Activated CD4-positive, alpha-beta T cell treated with anti-CD3 and anti-CD28 coated beads, Interleukin-2, amount 50 U/mL, for 1 hour (primary cell): ENCODE measurements at regions not wholly inside any gene's neighbourhood (a gene's known extent, or its start where the extent isn't known, plus 50 kb on each side); places are given as distances from the start of the nearest gene placed in this dataset.
"Not testable (repeated sequence)": the region's sequence is repeated elsewhere in the genome, so short reads cannot be mapped to it uniquely, and the experiment has no call there.

Experiments
- DNase-seq: peaks from one replicate; pipeline ENCODE4 v3.0.0-alpha.2; 2020

DNA sequence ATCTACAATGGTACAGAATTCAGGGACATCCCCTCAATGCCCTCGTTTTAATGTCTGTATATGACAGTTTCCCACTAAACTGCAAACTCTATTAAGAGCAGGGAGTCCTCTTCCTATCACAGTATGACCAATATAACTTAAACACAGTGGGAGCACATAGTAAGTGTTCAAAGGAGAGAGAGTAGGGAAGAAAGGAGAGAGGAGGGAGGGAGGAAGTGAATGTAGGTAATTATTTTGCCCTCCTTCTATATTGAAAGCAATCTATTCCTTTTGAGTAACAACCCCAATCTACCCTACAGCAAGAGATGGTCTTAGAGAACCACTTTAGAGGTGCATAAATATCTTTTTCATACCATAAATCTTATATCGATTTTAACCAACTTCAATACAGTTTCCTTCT, 121.4 kb downstream of the MRPL39 start:
- no peak for DNase-seq

DNA sequence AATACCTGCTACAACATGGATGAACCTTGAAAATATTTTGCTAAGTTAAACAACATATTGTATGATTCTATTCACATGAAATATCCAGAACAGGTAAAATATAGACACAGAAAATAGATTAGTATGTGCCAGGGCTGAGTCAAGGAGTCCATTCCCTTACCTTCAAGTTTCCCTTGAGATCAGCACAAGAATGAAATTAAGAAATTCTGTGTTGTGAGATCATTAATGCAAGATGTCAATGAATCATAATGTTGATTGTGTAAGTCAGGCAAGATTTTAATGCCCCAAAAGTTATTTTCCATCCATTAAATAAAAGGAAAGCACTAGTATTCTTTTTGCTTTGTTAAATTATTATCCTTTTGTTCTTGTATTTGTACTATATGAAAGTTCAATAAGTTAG, 139.4 kb downstream of the MRPL39 start:
- DNase-seq, result no peak

DNA sequence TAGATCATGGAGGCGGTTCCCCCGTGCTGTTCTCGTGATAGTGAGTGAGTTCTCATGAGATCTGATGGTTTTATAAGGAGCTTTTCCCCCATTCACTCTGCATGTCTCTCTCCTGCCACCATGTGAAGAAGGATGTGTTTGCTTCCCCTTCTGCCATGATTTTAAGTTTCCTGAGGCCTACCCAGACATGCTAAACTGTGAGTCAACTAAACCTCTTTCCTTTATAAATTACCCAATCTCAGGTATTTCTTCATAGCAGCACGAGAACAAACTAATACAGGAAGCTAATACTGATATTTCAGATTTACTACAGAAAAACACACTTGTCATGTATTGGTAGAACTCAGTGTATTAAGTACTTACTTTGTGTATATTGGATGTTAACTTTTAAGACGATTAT, 140.2 kb downstream of the MRPL39 start:
- not testable (repeated sequence) for DNase-seq

DNA sequence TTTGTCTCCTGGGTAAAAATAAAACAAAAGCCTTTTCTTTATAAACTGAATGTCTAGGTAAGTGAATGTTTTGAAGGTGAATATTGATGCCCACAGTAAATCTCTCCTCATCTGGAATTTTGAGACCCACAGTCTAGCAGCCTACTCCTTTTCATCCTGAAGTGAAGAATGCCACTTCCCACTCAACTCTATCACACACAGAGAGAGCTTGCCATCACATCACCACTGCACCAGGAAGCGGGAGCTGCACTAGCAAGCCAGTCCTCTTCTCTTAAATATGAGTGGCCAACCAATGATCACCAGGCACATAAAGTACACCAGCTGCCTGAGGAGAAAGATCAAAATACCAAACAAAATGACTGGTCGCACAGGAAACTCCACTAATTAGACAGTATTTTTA, 140.8 kb downstream of the MRPL39 start:
- DNase-seq, result no peak

DNA sequence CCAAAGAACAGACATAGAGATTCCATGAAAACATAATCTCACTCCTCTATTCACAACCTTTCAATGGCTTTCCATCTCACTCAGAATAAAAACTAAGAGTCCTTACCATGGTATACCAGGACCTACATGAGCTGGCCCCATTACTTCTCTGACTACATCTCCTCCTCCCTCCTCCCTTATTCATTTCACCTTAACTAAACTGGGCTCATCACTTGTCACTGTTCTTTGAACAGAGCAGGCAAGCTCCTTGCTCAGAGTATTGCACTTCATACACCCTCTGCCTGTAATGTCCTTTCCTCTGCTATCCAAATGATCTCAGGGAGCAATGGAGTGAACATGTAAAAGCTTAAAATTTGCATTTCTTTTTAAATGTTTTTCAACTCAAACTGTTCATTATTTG, 142.0 kb downstream of the MRPL39 start:
- DNase-seq, result no peak

DNA sequence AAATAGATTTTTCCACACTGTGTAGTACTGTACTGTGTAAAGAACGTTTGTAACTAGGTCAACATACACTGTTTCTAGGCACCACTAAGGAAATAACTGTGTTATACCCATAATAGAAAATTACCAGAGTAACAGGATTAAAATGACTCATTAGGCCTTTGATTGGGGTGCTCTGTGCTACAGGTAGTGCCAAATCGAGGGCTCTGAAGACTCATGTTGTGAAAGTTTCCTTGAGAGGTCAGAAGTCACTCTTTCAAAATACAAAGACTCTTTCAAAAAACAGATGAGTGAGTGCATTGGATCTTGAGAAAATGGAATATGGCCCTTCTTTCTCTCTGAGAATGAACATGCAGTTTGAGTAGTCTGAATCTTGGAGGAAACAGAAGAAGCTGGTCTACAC, 143.0 kb downstream of the MRPL39 start:
- DNase-seq, result no peak

DNA sequence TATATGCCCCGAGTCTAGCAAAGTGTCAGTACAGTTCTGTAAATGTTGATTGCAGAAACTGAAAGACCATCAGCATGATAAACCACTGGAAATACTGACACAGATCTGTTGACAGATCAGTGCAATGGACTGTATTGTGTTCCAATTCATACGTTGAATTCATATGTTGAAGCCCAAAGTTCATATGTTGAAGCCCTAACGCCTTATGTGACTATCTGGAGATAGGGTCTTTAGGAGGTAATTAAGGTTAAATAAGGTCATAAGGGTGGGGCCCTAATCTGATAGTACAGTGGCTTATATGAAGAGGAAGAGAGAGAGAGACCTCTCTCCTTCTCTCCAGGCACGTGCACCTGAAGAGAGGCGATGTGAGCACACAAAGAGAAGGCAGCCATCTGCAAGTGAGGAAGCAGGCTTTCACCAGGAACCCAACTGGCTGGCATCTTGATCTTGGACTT, 144.7 kb downstream of the MRPL39 start:
- DNase-seq, result no peak

DNA sequence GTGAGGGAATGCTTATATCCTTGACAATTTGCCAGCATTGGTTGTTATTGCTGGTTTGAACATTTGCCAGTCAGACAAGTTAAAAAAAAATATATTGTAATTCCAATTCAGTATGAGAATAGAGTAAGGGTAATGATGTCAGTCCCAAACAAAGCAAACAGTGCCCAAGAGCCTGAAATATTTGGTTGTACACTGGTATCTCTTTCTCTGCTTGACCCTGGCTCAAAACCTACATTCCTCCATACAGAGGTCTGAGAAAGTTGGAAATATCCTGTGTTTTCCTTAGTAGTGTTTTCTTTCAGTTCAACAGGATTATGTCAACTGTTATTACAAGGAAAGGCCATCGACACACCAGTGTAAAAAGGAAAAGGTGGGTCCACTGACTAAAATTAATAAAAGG, 145.6 kb downstream of the MRPL39 start:
- no peak for DNase-seq

DNA sequence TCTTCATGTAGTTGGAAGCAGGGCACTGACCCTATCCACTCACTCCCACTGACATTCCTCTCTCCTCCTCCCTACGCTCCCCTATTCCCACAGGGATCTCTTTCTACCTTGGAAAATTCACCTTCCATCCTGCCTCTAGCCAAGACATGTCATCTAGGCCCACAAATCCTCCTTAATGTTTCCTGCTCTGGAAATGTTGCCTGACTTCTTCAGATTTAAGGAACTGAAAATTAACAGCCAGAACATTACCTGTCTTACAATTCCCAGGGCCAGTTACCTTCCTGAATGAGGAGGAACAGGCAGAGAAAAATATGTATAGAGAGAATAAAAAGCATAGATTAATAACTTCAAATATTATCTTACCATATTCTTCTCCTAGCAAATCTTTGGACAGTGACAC, 147.3 kb downstream of the MRPL39 start:
- DNase-seq, result no peak

DNA sequence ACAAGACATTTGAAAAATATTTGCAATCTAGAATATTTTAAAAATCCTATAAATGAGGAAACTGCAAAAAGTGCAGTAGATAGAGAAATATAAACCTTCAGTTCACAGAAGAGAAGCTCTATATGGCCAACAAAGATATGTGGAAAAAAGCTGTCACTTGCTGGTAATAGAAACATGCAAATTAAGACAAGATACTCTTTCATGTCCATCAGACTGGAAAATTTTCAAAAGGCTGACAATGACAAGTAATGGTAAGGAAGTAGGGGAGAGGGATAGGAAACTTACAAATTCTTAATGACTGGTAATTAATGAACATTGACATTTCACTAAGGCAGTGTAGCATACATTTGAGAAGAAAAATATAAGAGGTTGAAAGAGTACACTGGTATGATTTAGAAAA, 147.9 kb downstream of the MRPL39 start:
- no peak for DNase-seq

DNA sequence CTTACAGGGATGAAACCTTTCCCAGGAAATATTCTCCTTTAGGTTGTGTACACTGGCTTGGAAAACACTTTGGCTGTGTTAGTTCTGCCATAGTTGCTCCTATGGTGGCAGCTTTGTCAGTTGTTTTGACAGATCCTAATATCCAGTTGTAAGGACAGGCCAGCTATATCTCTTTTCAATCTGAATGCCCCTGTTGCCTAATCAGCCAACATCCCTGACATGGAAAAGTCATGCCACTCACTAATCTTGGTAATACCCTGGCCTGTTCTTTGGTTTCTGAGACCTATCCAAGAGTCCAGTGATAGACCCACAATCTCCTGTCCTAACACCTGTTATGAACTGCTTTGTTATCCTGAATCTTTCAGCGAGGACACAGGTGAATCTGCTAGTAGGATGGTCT, 148.8 kb downstream of the MRPL39 start:
- DNase-seq, result no peak

DNA sequence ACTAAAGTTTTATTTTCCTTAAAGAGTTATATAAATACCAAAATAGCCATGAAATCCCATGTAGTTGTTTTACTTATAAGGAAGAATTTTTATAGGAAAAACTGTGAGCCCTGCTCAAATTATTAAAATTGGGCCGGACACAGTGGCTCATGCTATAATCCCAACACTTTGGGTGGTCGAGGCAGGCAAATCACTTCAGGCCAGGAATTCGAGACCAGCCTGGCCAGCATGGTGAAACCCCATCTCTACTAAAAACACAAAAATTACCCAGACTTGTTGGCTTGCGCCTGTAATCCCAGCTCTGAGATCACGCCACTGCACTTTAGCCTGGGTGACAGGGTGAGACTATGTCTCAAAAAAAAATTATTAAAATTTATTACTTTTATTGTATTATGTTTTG, 149.3 kb downstream of the MRPL39 start:
- DNase-seq, result no peak

DNA sequence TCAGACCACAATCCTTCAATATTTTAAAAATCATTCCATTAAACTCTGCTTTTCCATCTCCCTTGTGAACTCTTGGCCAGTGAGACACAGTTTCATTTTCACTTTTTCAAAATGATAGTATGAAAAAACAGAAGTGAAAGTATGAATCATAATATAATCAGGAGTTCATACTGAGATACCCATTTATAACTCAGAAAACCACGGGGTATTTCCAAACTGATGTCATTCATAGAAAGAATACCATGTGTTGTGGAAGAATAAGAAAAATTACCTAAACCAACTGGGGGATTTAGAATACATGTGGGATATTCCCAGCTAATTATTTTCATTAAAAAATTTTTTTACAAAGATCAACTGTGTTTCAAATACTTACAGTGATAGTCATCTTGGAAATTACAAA, 149.9 kb downstream of the MRPL39 start:
- DNase-seq, result no peak

DNA sequence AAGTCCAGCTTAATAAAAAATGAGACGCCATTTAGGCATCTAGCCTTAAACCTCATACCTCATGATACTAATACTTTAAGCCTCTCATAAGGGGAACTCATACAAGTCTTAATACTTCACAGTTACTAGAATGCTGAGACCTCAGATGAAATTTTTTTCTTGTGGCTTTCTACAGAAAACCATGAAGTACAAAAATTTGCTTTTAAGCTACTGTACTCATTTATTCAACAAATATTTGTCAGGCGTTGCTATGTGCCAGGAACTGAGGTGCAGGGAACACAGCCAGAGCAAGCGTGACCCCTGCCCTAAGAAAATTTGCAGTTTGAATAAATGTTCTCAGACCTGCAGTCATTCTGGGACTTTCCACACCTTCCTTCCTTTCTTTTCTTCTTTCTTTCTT, 150.6 kb downstream of the MRPL39 start:
- DNase-seq, result no peak

DNA sequence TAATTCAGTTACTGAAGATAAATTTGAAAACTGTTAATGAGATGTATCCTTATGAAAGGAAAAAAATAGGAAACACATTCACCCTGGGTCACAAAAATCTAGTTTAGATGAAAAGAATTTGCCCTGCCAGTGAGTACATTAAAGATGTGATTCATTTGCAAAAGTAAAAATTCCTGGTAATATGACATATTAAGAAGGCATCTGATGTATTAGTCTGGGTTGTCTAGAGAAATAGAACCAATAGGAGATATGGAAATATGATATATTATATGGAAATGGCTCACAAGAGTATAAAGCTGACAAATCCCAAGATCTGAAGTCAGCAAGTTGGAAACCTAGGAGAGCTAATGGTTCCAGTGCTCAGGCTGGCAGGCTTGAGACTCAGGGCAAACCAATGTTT, 153.8 kb downstream of the MRPL39 start:
- no peak for DNase-seq

DNA sequence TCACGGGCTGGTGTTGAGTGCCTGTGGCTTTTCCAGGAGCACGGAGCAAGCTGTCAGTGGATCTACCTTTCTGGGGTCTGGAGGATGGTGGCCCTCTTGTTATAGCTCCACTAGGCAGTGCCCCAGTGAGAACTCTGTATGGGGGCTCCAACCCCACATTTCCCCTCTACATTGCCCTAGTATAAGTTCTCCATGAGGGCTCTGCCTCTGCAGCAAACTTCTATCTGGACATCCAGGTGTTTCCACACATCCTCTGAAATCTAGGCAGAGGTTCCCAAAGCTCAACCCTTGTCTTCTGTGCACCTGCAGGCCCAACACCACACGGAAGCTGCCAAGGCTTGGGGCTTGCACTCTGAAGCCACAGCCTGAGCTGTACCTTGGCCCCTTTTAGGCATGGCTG, 157.3 kb downstream of the MRPL39 start:
- DNase-seq, result no peak

DNA sequence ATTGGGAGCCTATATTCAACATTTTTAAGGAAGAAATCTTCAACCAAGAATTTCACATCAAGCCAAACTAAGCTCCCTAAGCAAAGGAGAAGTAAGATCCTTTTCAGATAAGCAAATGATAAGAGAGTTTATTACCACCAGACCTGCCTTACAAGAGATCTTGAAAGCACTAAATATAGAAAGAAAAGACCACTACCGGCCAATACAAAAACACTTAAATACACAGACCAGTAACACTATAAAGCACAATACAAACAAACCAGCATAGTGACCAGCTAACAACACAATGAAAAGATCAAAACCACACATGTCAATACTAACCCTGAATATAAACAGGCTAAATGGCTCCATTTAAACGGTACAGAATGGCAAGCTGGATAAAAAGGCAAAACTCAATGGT, 165.4 kb downstream of the MRPL39 start:
- no peak for DNase-seq

DNA sequence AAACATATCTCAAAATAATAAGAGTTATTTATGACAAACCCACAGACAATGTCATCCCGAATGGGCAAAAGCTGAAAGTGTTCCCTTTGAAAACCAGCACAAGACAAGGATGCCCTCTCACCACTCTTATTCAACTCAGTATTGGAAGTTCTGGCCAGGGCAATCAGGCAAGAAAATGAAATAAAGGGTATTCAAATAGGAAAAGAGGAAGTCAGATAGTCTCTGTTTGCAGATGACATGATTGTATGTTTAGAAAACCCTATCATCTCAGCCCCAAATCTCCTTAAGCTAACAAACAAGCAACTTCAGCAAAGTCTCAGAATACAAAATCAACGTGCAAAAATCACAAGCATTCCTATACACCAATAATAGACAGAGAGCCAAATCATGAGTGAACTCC, 169.8 kb downstream of the MRPL39 start:
- not testable (repeated sequence) for DNase-seq

DNA sequence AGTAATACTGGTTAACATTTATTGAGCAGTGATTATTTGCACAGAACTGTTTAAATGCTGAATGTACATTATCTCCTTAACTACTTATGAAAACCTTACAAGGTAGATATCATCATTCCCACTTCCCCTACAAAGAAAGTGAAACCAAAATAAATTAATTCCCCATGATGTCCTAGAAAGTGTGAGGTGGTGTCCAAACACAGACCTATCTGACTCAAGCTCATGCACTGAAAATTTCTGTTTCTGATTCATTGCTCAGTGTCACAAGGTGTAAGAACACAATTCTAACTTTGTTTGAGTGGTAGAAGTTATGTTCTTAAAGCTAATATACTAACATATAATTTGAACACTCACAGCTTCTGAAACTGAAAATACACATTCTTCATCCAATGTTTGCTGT, 178.7 kb downstream of the MRPL39 start:
- no peak for DNase-seq

DNA sequence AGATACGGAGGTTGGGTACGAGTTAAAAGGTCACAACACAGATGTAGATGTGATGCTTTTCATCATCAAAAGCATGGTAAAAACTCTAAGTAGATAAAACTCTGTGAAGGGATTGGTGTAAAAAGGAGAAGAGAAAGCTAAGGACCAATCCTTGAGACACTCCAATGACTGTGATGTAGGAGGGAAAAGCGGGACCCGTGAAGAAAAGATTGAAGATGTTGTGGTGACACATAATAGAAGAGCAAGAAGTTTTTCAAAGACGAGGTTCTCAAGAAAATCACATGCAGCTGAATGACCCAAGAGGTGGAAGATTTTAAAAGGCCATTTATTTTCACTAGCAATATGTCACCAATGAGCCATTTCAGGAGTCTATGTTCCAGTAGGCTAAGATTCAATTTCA, 179.5 kb downstream of the MRPL39 start:
- no peak for DNase-seq

DNA sequence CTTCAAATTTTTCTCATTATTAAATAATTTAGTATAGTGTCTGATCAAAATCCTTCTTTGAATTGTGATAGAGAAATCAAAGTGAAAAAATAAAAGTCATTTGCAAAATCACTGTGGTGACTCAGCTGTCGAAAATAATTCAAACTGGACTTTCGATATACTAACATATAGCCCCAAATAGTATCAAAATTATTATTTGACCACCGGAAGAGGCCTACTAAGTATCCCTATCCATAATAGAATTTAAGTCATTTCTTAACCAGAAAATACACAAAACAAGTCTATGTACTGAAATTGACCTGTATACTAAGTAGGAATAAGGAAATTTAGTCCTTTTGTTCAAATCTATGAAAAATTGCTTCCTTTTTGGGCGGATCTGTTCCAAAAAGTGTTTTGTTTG, 180.7 kb downstream of the MRPL39 start:
- DNase-seq, result no peak

DNA sequence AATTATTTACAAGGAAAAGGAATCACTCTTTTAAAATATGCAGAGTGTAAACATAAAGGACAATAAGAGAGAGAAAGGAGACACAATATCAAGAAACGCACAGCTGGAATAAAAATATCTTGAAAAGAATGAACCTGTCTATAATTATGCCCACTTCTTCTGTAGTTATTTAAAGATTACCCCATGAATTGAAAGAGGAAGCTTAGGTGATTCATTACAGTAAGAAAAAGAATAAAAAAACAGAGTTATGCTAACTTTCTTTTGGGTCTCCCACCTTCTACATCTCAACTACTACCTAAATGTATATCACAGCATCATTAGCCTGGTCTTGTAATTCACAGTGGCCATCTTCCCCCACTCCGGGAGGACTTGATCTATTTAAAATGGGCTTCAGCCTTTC, 182.1 kb downstream of the MRPL39 start:
- DNase-seq, result no peak

DNA sequence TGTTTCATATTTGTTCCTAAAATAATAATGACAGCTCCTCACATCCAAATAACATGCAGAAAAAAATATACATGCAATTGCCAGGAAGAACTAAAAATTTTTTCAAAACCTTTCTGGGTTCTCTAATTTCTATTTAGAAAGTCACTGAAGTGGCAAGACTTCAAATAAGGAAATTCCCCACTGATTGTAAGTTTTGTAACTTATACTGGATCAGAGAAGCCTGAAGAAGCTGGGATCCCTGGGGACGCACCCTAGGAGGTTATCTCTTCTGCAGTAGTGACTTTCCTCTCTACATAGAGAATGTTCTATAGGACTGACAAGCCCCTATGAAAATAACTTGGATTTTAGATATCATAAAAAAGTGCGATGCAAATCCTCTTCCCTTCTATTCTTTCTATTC, 182.6 kb downstream of the MRPL39 start:
- DNase-seq, result no peak

DNA sequence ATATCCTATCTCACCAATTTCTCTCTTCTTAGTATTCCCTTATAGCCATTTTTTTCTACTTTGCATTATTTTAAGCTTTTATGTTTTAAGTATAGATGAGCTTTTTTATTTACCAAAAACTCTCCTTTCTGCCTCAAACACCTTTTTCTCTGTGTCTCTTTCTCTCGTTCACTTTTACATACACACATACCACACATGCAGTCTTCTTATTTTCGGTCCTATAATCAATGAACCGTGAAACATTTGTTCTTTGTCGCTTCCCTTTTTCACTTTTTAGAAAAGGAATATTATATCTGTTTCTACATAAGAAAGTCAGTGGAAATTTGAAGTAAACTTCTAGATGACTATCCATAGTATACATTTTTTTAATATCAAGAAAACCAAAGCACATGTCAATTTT, 183.2 kb downstream of the MRPL39 start:
- DNase-seq, result no peak

DNA sequence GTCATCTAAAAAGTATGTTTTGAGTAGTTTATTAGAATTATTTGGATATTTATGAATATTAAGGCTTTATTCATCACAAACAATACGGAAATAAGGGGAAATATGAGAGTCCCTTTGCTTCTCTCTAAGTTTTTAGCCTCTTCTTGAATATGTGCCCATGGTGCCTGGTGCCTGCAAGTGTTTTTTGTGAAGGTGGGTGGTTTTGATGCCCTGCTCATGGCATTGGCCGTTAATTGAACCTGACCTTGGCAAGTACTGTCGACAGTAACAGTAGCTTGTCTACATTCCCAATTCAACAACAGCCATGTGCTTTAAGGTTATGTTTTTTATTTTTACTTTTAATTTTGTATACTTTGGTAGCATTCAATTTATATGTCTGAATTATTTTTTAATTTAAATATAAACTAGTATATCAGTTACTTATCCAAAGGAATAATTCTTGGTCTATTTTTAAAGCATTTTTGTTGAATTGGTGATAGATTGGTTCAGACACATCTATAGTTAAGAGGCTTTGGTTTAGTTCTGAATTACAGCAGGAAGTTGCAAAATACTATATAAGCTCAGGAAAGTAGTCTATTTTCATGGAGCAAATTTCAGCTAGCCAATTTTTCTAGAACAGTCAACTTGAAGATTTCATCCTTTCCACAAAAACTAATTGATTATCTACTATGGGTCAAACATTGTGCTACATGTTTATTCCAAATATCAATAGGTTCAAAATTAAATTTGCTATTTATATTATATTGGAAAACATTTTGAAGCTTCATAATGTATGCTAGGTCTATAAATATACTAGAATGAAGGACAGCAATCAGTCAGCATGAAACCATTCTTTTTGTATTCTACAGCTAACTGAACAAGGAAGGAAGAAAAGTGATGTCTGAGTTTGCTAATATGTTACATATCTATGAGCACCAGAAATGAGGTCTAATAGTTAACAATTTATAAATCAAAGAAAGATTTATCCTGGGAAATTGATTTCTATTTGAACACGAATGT, 184.4 kb downstream of the MRPL39 start:
- no peak for DNase-seq
